ENCODE measurements at regions not wholly inside any gene's neighbourhood (a gene's known extent, or its start where the extent isn't known, plus 50 kb on each side); places are given as distances from the start of the nearest gene placed in this dataset.

DNA sequence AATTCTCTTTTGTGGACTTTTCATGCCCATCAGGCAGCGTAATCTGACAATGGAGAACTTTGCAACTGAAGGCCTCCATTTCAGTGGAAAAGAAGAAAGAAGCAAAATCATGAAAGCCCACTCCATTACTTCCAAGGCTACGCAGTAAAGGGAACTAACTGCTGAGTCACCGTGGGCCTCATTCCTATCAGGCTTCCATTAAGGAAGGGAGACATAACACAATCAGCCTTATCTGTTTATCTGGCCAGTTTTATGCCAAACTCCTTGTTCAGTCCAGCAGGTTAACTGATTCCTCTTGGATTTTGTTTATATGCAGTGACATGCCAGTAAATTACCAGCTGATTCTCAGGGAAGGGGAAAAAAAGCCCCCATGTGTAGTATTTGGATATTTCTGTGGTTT lies 56.8 kb upstream of the KATNAL1 start:
- TF ChIP-seq, protein P1, sequence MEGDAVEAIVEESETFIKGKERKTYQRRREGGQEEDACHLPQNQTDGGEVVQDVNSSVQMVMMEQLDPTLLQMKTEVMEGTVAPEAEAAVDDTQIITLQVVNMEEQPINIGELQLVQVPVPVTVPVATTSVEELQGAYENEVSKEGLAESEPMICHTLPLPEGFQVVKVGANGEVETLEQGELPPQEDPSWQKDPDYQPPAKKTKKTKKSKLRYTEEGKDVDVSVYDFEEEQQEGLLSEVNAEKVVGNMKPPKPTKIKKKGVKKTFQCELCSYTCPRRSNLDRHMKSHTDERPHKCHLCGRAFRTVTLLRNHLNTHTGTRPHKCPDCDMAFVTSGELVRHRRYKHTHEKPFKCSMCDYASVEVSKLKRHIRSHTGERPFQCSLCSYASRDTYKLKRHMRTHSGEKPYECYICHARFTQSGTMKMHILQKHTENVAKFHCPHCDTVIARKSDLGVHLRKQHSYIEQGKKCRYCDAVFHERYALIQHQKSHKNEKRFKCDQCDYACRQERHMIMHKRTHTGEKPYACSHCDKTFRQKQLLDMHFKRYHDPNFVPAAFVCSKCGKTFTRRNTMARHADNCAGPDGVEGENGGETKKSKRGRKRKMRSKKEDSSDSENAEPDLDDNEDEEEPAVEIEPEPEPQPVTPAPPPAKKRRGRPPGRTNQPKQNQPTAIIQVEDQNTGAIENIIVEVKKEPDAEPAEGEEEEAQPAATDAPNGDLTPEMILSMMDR (IDR thresholded peaks at IDR 0.05), result no peak
- TF ChIP-seq POLR2A (IDR thresholded peaks at IDR 0.05), result no peak

Data from esophagus squamous epithelium (tissue), 4 donors.